ENCODE measurements at regions not wholly inside any gene's neighbourhood (a gene's known extent, or its start where the extent isn't known, plus 50 kb on each side); places are given as distances from the start of the nearest gene placed in this dataset.

DNA sequence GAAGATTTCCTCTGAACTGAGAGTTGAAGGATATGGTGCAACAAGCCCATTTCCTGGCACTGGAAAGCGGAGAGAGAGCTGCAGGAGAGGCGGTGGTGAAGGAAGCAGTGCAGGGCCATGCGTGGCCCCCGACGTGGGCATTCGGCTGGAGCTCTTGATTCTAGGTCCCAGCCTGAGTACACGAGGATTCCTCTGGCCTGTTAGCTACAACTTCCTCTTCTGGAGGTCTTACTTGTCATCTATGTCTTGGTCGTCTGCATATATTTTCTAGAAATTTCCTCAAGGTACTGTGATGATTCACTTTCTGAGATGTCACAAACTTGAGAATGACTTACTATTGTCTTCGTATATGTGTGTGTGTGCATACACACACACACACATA lies 59.2 kb upstream of the JAZF1 start:
- no peak for TF ChIP-seq KLF10 (tag by site-specific recombination; IDR thresholded peaks at IDR 0.05)
- no peak for TF ChIP-seq ZNF449 (tag by site-specific recombination; IDR thresholded peaks at IDR 0.05)
- no peak for TF ChIP-seq ZXDB (tag by site-specific recombination; IDR thresholded peaks at IDR 0.05)
- no peak for TF ChIP-seq ZNF544 (tag by site-specific recombination; IDR thresholded peaks at IDR 0.05)
- CTCF ChIA-PET = no interaction called here
- POLR2A ChIA-PET = no interaction called here
- no peak overlapping the region for H3K4me3 ChIP-seq (ENCODE audit: low read depth, low read length)
- no peaks in the 10 kb centered on the region for H3K9me3 ChIP-seq (ENCODE audit: control insufficient read depth, insufficient read depth, low read depth, low read length)
- no peaks in the 10 kb centered on the region for H3K4me1 ChIP-seq (ENCODE audit: control insufficient read depth, insufficient read depth, low read length)
- H3K36me3 ChIP-seq (ENCODE audit: control insufficient read depth in 2 of 2, insufficient read depth in 1 of 2, low read length in 2 of 2) = no peaks in the 10 kb centered on the region
- H3K27ac ChIP-seq (ENCODE audit: extremely low read depth, low read depth, low read length) = no peak overlapping the region

- TF ChIP-seq ZBTB20 (tag by site-specific recombination; IDR thresholded peaks at IDR 0.05) (no peak), ZEB2 (tag by site-specific recombination; IDR thresholded peaks at IDR 0.05) (no peak), ZNF488 (tag by site-specific recombination; IDR thresholded peaks at IDR 0.05) (no peak), ZNF645 (tag by site-specific recombination; IDR thresholded peaks at IDR 0.05) (no peak), ZNF341 (tag by site-specific recombination; IDR thresholded peaks at IDR 0.05; ENCODE audit: low read depth) (no peak), ZNF670 (tag by site-specific recombination; IDR thresholded peaks at IDR 0.05; ENCODE audit: low read depth) (no peak), ZFP3 (tag by site-specific recombination; IDR thresholded peaks at IDR 0.05; ENCODE audit: low read depth) (no peak), ZNF701 (tag by site-specific recombination; IDR thresholded peaks at IDR 0.05) (no peak), WT1 (tag by site-specific recombination; IDR thresholded peaks at IDR 0.05) (no peak), PRDM10 (tag by site-specific recombination; IDR thresholded peaks at IDR 0.05) (no peak), ZBTB10 (tag by site-specific recombination; IDR thresholded peaks at IDR 0.05) (no peak), ZNF624 (tag by site-specific recombination; IDR thresholded peaks at IDR 0.05) (no peak)
- TF ChIP-seq, protein P1, sequence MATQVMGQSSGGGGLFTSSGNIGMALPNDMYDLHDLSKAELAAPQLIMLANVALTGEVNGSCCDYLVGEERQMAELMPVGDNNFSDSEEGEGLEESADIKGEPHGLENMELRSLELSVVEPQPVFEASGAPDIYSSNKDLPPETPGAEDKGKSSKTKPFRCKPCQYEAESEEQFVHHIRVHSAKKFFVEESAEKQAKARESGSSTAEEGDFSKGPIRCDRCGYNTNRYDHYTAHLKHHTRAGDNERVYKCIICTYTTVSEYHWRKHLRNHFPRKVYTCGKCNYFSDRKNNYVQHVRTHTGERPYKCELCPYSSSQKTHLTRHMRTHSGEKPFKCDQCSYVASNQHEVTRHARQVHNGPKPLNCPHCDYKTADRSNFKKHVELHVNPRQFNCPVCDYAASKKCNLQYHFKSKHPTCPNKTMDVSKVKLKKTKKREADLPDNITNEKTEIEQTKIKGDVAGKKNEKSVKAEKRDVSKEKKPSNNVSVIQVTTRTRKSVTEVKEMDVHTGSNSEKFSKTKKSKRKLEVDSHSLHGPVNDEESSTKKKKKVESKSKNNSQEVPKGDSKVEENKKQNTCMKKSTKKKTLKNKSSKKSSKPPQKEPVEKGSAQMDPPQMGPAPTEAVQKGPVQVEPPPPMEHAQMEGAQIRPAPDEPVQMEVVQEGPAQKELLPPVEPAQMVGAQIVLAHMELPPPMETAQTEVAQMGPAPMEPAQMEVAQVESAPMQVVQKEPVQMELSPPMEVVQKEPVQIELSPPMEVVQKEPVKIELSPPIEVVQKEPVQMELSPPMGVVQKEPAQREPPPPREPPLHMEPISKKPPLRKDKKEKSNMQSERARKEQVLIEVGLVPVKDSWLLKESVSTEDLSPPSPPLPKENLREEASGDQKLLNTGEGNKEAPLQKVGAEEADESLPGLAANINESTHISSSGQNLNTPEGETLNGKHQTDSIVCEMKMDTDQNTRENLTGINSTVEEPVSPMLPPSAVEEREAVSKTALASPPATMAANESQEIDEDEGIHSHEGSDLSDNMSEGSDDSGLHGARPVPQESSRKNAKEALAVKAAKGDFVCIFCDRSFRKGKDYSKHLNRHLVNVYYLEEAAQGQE (tag by site-specific recombination; IDR thresholded peaks at IDR 0.05) = no peak
- Histone ChIP-seq H3K4me3 (ENCODE audit: low read depth, low read length) (no peak overlapping the region), H3K9me3 (ENCODE audit: control insufficient read depth, insufficient read depth, low read depth, low read length) (no peaks in the 10 kb centered on the region), H3K36me3 (ENCODE audit: control insufficient read depth in 2 of 2, insufficient read depth in 1 of 2, low read length in 2 of 2) (no peaks in the 10 kb centered on the region), H3K4me1 (ENCODE audit: control insufficient read depth, insufficient read depth, low read length) (no peaks in the 10 kb centered on the region), H3K27ac (ENCODE audit: extremely low read depth, low read depth, low read length) (no peak overlapping the region)
- ChIA-PET CTCF (no interaction called here), POLR2A (no interaction called here)
These were observed 59.9 kb upstream of the JAZF1 start for GRCh38 chr7:28240481-28240880.
